KMS-11 (cell line): ENCODE measurements at regions not wholly inside any gene's neighbourhood (a gene's known extent, or its start where the extent isn't known, plus 50 kb on each side); places are given as distances from the start of the nearest gene placed in this dataset.
A peak's percentile ranks its signal among the peaks of the same experiment; 100 is the strongest.

Experiments
- H2AFZ ChIP-seq: fragments of 200-600 bp; sonication (generic); 2 replicates; pipeline ENCODE4 v1.6.1; 2016; ENCODE audit warnings: antibody characterized with exemption, mixed run types, low read depth
- H3K27ac ChIP-seq: fragments of 200-600 bp; sonication (generic); 2 replicates; pipeline ENCODE4 v1.6.1; 2016; ENCODE audit warnings: mild to moderate bottlenecking, mixed run types
- H3K27me3 ChIP-seq: fragments of 200-600 bp; sonication (generic); 2 replicates; pipeline ENCODE4 v1.6.1; 2017; ENCODE audit warnings: mild to moderate bottlenecking, low read depth, mixed run types, moderate library complexity; ENCODE audit not compliant: insufficient read depth
- H3K36me3 ChIP-seq: fragments of 200-600 bp; sonication (generic); 2 replicates; pipeline ENCODE4 v1.6.1; 2017; ENCODE audit warnings: mild to moderate bottlenecking, mixed run types; ENCODE audit not compliant: insufficient read depth
- H3K4me1 ChIP-seq: fragments of 200-600 bp; sonication (generic); 2 replicates; pipeline ENCODE4 v1.6.1; 2016; ENCODE audit warnings: mild to moderate bottlenecking, low read depth, mixed run types; ENCODE audit not compliant: poor library complexity, severe bottlenecking
- H3K4me2 ChIP-seq: fragments of 200-600 bp; sonication (generic); 2 replicates; pipeline ENCODE4 v1.7.0; 2016; ENCODE audit warnings: mild to moderate bottlenecking, mixed run types
- H3K4me3 ChIP-seq: fragments of 200-600 bp; sonication (generic); IDR thresholded peaks from 2 replicates; pipeline ENCODE4 v1.6.1; 2017; ENCODE audit warnings: low read depth, low read length, mixed read lengths; ENCODE audit not compliant: insufficient read depth
- H3K79me2 ChIP-seq: fragments of 200-600 bp; sonication (generic); 2 replicates; pipeline ENCODE4 v1.6.1; 2016; ENCODE audit warnings: low read depth, mixed run types; ENCODE audit not compliant: insufficient read depth
- H3K9ac ChIP-seq: fragments of 200-600 bp; sonication (generic); 2 replicates; pipeline ENCODE4 v1.6.1; 2016; ENCODE audit warnings: mild to moderate bottlenecking, mixed run types
- H4K20me1 ChIP-seq: fragments of 200-600 bp; sonication (generic); 2 replicates; pipeline ENCODE4 v1.6.1; 2016; ENCODE audit warnings: mild to moderate bottlenecking, mixed run types; ENCODE audit not compliant: insufficient read depth
- CTCF ChIP-seq: fragments of 200-600 bp; sonication (generic); conservative IDR thresholded peaks from 2 replicates; pipeline ENCODE4 v1.6.1; 2017; ENCODE audit warnings: low read depth, mild to moderate bottlenecking, antibody characterized with exemption, low read length, moderate library complexity, mixed read lengths

GRCh38 chr2:64213532-64214275, 69.5 kb upstream of the PELI1 start:
- Histone ChIP-seq H3K27ac (peak overlapping the region; percentile 76), H3K4me3 (peak overlapping the region; percentile 75), H3K79me2 (no peaks in the 10 kb centered on the region), H2AFZ (peak overlapping the region; percentile 46), H3K27me3 (no peaks in the 10 kb centered on the region), H3K36me3 (no peaks in the 10 kb centered on the region), H4K20me1 (no peaks in the 10 kb centered on the region), H3K9ac (peak overlapping the region; percentile 33), H3K4me2 (peak overlapping the region; percentile 84), H3K4me1 (peaks cover 64% of the 10 kb centered on the region)
- no peak for TF ChIP-seq CTCF

GRCh38 chr2:64214281-64215115, 70.3 kb upstream of the PELI1 start:
- H3K9ac ChIP-seq: peak overlapping the region; percentile 33
- H3K27ac ChIP-seq: peak overlapping the region; percentile 76
- H3K4me1 ChIP-seq: peaks cover 63% of the 10 kb centered on the region
- TF ChIP-seq CTCF: no peak
- H2AFZ ChIP-seq: peak overlapping the region; percentile 46
- H3K4me3 ChIP-seq: peak overlapping the region; percentile 75
- H3K79me2 ChIP-seq: no peaks in the 10 kb centered on the region
- no peaks in the 10 kb centered on the region for H3K27me3 ChIP-seq
- no peaks in the 10 kb centered on the region for H4K20me1 ChIP-seq
- H3K36me3 ChIP-seq: no peaks in the 10 kb centered on the region
- peak overlapping the region; percentile 84 for H3K4me2 ChIP-seq

GRCh38 chr2:64217198-64217869, 73.1 kb upstream of the PELI1 start:
- Histone ChIP-seq H3K79me2 (no peaks in the 10 kb centered on the region), H3K4me1 (peaks cover 59% of the 10 kb centered on the region), H3K4me3 (no peak overlapping the region), H4K20me1 (no peaks in the 10 kb centered on the region), H2AFZ (no peak overlapping the region), H3K9ac (no peak overlapping the region), H3K27me3 (no peaks in the 10 kb centered on the region), H3K27ac (no peak overlapping the region), H3K4me2 (no peak overlapping the region), H3K36me3 (no peaks in the 10 kb centered on the region)
- no peak for TF ChIP-seq CTCF

GRCh38 chr2:64218137-64218802, 74.0 kb upstream of the PELI1 start:
- H2AFZ ChIP-seq: no peak overlapping the region
- H3K4me2 ChIP-seq: no peak overlapping the region
- H4K20me1 ChIP-seq: no peaks in the 10 kb centered on the region
- no peak overlapping the region for H3K4me3 ChIP-seq
- H3K79me2 ChIP-seq: no peaks in the 10 kb centered on the region
- H3K9ac ChIP-seq: no peak overlapping the region
- no peak for TF ChIP-seq CTCF
- no peaks in the 10 kb centered on the region for H3K36me3 ChIP-seq
- H3K27me3 ChIP-seq: no peaks in the 10 kb centered on the region
- no peak overlapping the region for H3K27ac ChIP-seq
- H3K4me1 ChIP-seq: peaks cover 59% of the 10 kb centered on the region
